ENCODE measurements at regions not wholly inside any gene's neighbourhood (a gene's known extent, or its start where the extent isn't known, plus 50 kb on each side); places are given as distances from the start of the nearest gene placed in this dataset.
A peak's percentile ranks its signal among the peaks of the same experiment; 100 is the strongest.

- TF ChIP-seq CTCF (optimal IDR thresholded peaks at IDR 0.05 in 1 of 3, IDR thresholded peaks at IDR 0.05 in 1 of 3, conservative IDR thresholded peaks at IDR 0.05 in 1 of 3; ENCODE audit: extremely low read depth in 1 of 3, insufficient read depth in 2 of 3, low read length in 3 of 3) = peak in 1 of 3 experiments; percentile 29
- TF ChIP-seq EZH2 (IDR thresholded peaks at IDR 0.05; ENCODE audit: low read length) = no peak
These were observed 97.4 kb upstream of the RNU6-1 start for GRCh38 chr15:67937153-67937761.
